ENCODE measurements at regions not wholly inside any gene's neighbourhood (a gene's known extent, or its start where the extent isn't known, plus 50 kb on each side); places are given as distances from the start of the nearest gene placed in this dataset.
"Not testable (repeated sequence)": the region's sequence is repeated elsewhere in the genome, so short reads cannot be mapped to it uniquely, and the experiment has no call there.

GRCh38 chr3:187811585-187812250, 66.5 kb upstream of the BCL6 start:
- intact Hi-C loops (cut with DNase I; ENCODE audit: low total_unique reads): loop anchor here (5.0 kb wide), 1 partner anchor 71 kb away; no protein-coding TSS in a partner anchor
- TF ChIP-seq CTCF (IDR thresholded peaks at IDR 0.05) (no peak), POLR2A (IDR thresholded peaks at IDR 0.05) (no peak)
- no peaks in the 10 kb centered on the region for H3K27me3 ChIP-seq

GRCh38 chr3:187812496-187812895, 67.2 kb upstream of the BCL6 start:
- TF ChIP-seq POLR2A (IDR thresholded peaks at IDR 0.05) (no peak), CTCF (IDR thresholded peaks at IDR 0.05) (no peak)
- H3K36me3 ChIP-seq: no peaks in the 10 kb centered on the region
- no peaks in the 10 kb centered on the region for H3K27me3 ChIP-seq
- DNase-seq: no peak
- H3K4me1 ChIP-seq: no peaks in the 10 kb centered on the region
- intact Hi-C loops (cut with DNase I; ENCODE audit: low total_unique reads): loop anchor here (5.0 kb wide), 1 partner anchor 70 kb away; no protein-coding TSS in a partner anchor
- H3K27ac ChIP-seq: no peak overlapping the region
- no peaks in the 10 kb centered on the region for H3K9me3 ChIP-seq
- H3K4me3 ChIP-seq: no peak overlapping the region

More at GRCh38 chr3:187811585-187812250, 66.5 kb upstream of the BCL6 start:
- Histone ChIP-seq H3K4me1 (no peaks in the 10 kb centered on the region), H3K27ac (no peak overlapping the region), H3K36me3 (no peaks in the 10 kb centered on the region), H3K9me3 (no peaks in the 10 kb centered on the region), H3K4me3 (no peak overlapping the region)
- no peak for DNase-seq

GRCh38 chr3:187813198-187813597, 67.9 kb upstream of the BCL6 start:
- DNase-seq: no peak
- Histone ChIP-seq H3K4me1 (no peaks in the 10 kb centered on the region), H3K27me3 (no peaks in the 10 kb centered on the region), H3K9me3 (no peaks in the 10 kb centered on the region), H3K4me3 (no peak overlapping the region), H3K36me3 (no peaks in the 10 kb centered on the region), H3K27ac (no peak overlapping the region)
- intact Hi-C loops (cut with DNase I; ENCODE audit: low total_unique reads): loop anchor here (5.0 kb wide), 1 partner anchor 69 kb away; no protein-coding TSS in a partner anchor
- no peak for TF ChIP-seq CTCF (IDR thresholded peaks at IDR 0.05)
- TF ChIP-seq POLR2A (IDR thresholded peaks at IDR 0.05): no peak

GRCh38 chr3:187817766-187818165, 72.5 kb upstream of the BCL6 start:
- H3K9me3 ChIP-seq; intact Hi-C loops (cut with DNase I; ENCODE audit: low total_unique reads); H3K4me1 ChIP-seq; DNase-seq; H3K36me3 ChIP-seq; H3K27me3 ChIP-seq; H3K27ac ChIP-seq; H3K4me3 ChIP-seq: not testable (repeated sequence)

- Histone ChIP-seq H3K4me1 (no peaks in the 10 kb centered on the region), H3K9me3 (no peaks in the 10 kb centered on the region), H3K27ac (no peak overlapping the region), H3K4me3 (no peak overlapping the region), H3K36me3 (no peaks in the 10 kb centered on the region), H3K27me3 (no peaks in the 10 kb centered on the region)
- intact Hi-C loops (cut with DNase I; ENCODE audit: low total_unique reads): no loop called here
- no peak for DNase-seq
- no peak for TF ChIP-seq CTCF (IDR thresholded peaks at IDR 0.05)
- TF ChIP-seq POLR2A (IDR thresholded peaks at IDR 0.05): no peak
These were observed 76.5 kb upstream of the BCL6 start for GRCh38 chr3:187821616-187822317.

All from uterus (tissue), 3 donors.